HG03135 (cell line): ENCODE measurements at regions not wholly inside any gene's neighbourhood (a gene's known extent, or its start where the extent isn't known, plus 50 kb on each side); places are given as distances from the start of the nearest gene placed in this dataset.
"Not testable (repeated sequence)": the region's sequence is repeated elsewhere in the genome, so short reads cannot be mapped to it uniquely, and the experiment has no call there.

Source experiments
- ATAC-seq: cut with Tn5 transposase; IDR thresholded peaks from one replicate; pipeline ENCODE4 v1.9.1; 2021; ENCODE audit warnings: mild to moderate bottlenecking, moderate library complexity; ENCODE audit not compliant: unreplicated experiment

DNA sequence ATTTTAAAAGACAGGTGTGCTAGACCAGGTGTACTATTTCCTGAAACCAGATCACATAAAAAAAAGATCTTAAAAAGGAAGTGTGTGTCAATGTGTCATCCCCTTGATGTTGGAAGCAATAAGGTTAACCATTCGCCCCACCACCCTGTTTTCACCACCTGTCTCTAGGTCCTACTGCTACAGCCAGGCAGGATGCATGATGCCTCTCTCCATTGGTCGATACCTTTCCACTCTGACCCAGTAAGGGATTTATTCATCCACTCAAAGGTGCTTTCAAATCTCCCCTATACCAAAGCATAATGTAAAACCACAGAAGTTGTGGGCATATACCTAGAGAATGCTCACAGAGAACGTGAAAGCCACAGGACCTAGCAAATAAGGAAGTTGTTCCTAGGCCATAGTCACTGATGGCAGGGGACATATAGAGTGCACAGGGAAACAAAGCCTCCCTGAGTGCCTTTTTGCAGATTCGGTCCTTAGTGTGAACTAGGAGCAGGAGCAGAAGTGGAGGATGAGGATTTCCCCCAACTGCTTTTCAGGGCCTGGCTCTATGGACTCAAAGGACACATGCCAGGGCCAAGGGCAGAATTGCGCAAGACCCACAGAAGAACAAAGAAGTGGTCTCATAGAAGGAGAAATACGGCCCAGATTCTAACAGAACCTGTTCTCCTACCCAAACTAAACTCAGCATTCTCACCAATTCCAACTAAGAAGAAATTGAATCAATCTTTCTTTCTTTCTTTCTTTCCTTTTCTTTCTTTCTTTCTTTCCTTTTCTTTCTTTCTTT lies 631.5 kb upstream of the NRP1 start:
- no peak for ATAC-seq

GRCh38 chr10:33963729-33964128 lies 629.3 kb upstream of the NRP1 start:
- no peak for ATAC-seq

DNA sequence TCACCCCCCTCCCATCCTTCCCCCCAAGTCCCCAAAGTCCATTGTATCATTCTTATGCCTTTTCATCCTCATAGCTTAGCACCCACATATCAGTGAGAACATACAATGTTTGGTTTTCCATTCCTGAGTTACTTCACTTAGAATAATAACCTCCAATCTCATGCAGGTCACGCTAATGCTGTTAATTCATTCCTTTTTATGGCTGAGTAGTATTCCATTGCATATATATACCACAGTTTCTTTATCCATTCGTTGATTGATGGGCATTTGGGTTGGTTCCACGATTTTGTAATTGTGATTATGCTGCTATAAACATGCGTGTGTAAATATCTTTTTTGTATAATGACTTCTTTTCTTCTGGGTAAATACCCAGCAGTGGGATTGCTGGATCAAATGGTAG lies 621.9 kb upstream of the NRP1 start:
- ATAC-seq, result not testable (repeated sequence)

- no peak for ATAC-seq
These were observed 621.2 kb upstream of the NRP1 start for GRCh38 chr10:33955676-33956075.

DNA sequence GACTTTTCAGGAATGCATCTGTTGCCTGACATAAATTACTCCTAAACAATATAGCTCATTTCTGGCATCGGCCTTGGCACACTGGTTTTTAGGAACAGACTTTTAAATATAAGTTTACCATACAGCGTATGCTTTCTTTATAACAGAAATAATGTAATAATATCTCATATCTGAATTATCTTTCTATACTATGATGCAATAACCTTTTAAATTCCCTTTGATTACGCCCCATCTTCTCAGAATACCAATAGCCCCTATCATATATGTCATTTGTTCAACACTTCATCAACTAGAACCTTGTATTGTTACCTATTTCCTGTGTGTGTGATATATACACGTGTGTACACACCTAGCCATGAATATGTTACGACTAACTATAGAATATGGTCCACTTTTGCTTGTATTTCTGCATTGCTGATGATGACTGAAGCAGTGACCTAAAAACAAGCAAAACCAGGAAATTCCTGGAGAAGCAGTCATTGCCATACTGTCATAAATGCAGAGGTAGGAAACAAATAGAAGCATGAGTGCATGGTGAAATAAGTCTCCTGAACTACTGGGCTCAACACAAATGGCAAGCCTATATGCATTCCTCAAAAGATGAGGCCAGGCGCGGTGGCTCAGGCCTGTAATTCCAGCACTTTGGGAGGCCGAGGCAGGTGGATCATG lies 618.4 kb upstream of the NRP1 start:
- ATAC-seq, result no peak

DNA sequence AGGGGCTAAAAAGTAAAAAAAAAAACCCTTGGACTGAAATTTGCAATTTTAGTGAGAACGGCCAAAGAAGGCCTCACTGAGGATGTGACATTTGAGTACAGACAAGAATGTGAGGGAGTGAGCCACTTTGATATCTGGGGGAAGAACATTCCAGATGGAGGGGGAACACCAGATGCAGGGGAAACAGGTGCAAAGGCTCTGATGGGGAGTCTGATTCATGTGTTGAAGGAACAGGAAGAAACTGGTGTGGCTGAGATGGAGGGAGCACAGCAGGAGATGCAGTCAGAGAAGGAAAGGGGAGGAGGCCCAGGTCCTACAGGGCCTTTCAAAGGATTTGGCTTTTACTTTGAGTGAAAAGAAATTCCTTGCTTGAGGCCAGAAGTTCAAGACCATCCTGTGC lies 615.7 kb upstream of the NRP1 start:
- no peak for ATAC-seq

- ATAC-seq, result no peak
These were observed 613.1 kb upstream of the NRP1 start for GRCh38 chr10:33947544-33947943.

DNA sequence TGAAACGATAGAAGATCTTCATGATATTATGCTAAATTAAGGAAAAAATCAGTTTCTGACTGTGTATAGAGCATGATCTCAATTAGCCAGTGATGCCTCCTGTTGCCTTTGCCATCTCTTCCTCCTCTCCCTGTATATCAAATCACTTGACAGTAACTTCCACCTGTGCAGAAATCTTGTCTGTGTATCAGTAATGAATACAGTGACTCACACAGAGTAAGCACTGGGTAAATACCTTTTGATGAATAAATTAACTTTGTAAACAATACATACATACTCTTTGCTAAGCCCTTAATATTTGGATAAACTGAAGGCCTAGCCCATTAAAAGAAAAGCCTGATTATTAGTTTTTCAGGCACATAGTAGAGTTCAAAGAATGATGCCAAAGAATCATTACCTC lies 610.6 kb upstream of the NRP1 start:
- no peak for ATAC-seq

DNA sequence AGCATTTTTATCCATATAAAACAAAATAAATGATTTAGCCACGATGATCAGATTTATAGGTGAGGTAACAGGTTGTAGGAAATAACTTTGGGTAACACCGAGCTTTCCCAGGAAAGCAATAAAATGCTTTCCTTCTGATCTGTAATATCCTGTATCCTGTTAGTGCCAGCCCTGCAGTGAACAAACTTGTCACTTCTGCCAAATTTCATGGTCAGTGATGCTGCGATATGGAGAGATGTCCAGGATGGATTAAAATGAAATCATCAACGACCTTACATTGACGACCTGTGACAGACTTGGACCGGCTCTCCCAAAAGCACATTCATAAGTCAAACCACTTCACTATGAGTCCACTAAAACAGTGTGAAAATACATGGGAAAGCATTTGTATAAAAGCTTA lies 608.0 kb upstream of the NRP1 start:
- no peak for ATAC-seq

GRCh38 chr10:33939892-33940291 lies 605.4 kb upstream of the NRP1 start:
- ATAC-seq, result no peak

DNA sequence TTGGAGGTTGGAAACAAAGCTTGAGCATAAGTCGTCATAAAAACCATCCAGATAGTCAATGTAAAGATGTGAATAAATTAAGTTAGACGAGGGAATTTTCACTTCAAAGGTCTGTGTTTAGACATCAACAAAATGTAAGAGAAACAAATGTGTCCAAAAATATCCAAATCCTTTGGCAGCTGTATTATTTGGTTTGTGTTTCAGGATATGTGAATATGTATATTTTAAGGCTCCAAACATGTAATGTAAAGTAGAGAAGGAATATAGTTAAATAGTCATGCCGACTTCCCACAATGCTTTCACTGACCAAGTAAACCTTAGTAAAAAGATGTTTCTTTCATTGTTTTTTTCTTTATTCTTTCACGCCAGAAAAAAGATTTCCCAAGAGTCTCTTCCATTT lies 604.9 kb upstream of the NRP1 start:
- no peak for ATAC-seq

GRCh38 chr10:33938001-33938400 lies 603.5 kb upstream of the NRP1 start:
- ATAC-seq, result no peak

GRCh38 chr10:33937036-33937730 lies 602.7 kb upstream of the NRP1 start:
- ATAC-seq, result no peak

DNA sequence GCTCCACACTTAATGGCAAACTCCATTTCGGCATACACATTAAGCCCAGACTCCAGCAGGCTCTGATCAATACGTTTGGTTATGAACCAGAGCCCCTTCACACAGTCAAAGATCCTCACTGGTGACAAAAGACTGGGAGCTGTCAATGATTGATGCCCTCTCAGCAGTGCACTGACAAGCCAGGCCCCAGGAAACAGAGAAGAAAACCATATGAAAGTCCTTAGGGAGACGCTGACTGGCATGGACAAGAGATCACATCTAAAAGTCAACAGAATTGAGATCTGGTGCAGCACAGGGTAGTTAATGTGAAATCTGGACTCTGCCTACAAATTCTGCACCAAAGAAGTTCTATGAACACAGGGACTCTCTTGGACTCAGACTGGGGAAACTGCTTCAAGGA lies 600.9 kb upstream of the NRP1 start:
- ATAC-seq, result no peak

- ATAC-seq, result no peak
These were observed 595.6 kb upstream of the NRP1 start for GRCh38 chr10:33930079-33930478.

DNA sequence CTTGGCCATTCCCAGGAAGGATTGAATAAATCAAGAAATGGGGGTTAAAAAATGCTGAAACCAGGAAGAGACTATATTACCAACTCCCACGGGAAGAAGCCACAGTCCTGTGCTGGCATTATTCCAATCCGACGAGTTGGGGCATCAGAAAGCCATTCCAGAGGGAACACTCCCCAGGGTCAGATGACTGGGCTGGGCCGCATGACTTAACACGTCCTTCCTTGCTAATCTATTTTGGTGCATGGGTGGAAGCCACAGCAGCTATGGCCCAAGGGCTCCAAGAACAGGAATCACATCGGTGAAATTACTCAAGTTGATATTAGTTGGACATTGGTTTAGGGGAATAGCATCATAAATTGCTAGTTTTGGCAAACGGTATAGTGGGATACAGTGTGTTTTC lies 592.9 kb upstream of the NRP1 start:
- ATAC-seq, result no peak

- no peak for ATAC-seq
These were observed 587.6 kb upstream of the NRP1 start for GRCh38 chr10:33921970-33922605.

- no peak for ATAC-seq
These were observed 585.9 kb upstream of the NRP1 start for GRCh38 chr10:33920351-33920750.

DNA sequence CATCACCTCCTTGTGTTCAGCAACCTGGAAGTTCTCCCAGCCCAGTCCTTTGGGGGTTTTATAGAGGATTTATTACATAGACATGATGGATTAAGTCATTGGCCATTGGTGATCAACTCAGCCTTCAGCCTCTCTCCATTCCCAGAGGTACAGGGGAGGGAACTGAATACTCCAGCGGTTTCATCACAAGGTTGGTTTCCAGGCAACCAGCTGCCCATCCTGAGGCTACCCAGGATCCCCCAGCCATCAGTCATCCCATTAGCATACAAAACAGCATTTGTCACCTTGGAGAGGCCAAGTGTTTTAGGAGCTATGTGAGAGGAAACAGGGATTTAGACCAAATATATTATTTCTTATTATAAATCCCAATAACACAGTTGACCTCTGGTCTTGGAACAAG lies 584.8 kb upstream of the NRP1 start:
- ATAC-seq, result no peak

- ATAC-seq, result no peak
These were observed 582.8 kb upstream of the NRP1 start for GRCh38 chr10:33917069-33917780.

DNA sequence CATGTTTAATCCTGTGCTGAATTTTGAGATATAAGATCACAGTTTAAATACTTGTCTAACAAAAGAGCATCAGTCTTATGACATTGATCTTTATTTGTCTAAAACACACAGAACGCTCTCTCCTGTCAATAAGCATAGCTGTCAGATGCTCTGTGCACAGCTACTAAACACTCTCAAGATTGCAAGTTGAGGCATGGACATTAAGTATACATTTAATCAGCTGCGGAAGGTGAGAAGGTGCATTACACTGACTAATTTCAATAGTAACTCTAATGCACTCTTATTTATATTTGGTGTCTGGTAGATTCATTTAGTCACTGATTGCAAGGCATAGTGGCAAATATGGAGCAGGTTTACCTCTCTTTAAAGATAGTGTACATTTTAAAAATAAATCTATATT lies 580.3 kb upstream of the NRP1 start:
- ATAC-seq, result no peak
